ENCODE measurements at regions not wholly inside any gene's neighbourhood (a gene's known extent, or its start where the extent isn't known, plus 50 kb on each side); places are given as distances from the start of the nearest gene placed in this dataset.

- H2BK12ac ChIP-seq (ENCODE audit: low read depth, low read length), result no peak overlapping the region
- POLR2A ChIA-PET (ENCODE audit: partially characterized antibody), result interaction anchor here (1.0 kb wide), 1 partner anchor 35 kb away, joined by 3 read pairs; no protein-coding TSS in a partner anchor
- CTCF ChIA-PET (ENCODE audit: partially characterized antibody), result interaction anchor here (0.8 kb wide), 1 partner anchor 10 kb away, joined by 4 read pairs; no protein-coding TSS in a partner anchor
These were observed 201.6 kb upstream of the RGMA start for GRCh38 chr15:93290618-93290946.

More at GRCh38 chr15:93290618-93290946, 201.6 kb upstream of the RGMA start:
- Histone ChIP-seq H4K20me1 (replicated peaks in 1 of 2; ENCODE audit: control insufficient read depth in 1 of 2, insufficient read depth in 2 of 2, low read length in 2 of 2) (no peaks in the 10 kb centered on the region), H2BK20ac (ENCODE audit: low read length) (no peak overlapping the region), H3K23ac (ENCODE audit: insufficient read length) (no peak overlapping the region), H4K5ac (ENCODE audit: insufficient read length, low read depth, low read length) (no peak overlapping the region), H3K9me3 (ENCODE audit: insufficient read depth in 2 of 2, low read depth in 1 of 2, low read length in 1 of 2) (no peaks in the 10 kb centered on the region), H2BK120ac (replicated peaks; ENCODE audit: low read depth, low read length) (no peak overlapping the region), H3K4me3 (ENCODE audit: extremely low read depth in 1 of 4, insufficient read depth in 2 of 4, low read depth in 3 of 4, low read length in 4 of 4) (no peak overlapping the region), H3K4me1 (replicated peaks in 1 of 4; ENCODE audit: control insufficient read depth in 3 of 4, insufficient read depth in 4 of 4, low read length in 3 of 4) (peaks cover 0 to 3% (median 0%) of the 10 kb centered on the region in 4 experiments; a peak in 1 of 7 replicates), H3K27me3 (replicated peaks in 1 of 4; ENCODE audit: control insufficient read depth in 3 of 4, extremely low read depth in 1 of 4, insufficient read depth in 3 of 4, low read length in 3 of 4) (no peaks in the 10 kb centered on the region), H3K4me2 (ENCODE audit: insufficient read depth in 1 of 2, low read depth in 2 of 2, low read length in 2 of 2) (no peak overlapping the region), H3K79me2 (ENCODE audit: control insufficient read depth in 1 of 2, insufficient read depth in 2 of 2, low read length in 2 of 2) (no peaks in the 10 kb centered on the region), H3K27ac (ENCODE audit: low read depth, low read length) (no peak overlapping the region), H2AFZ (ENCODE audit: low read length) (no peak overlapping the region), H3K4ac (replicated peaks; ENCODE audit: insufficient read length, low read depth, low read length) (no peak overlapping the region), H3K18ac (ENCODE audit: extremely low read depth, low read length) (no peak overlapping the region), H3K23me2 (ENCODE audit: low read depth, low read length) (no peaks in the 10 kb centered on the region), H2BK15ac (ENCODE audit: low read length) (no peak overlapping the region), H2BK5ac (ENCODE audit: low read depth, low read length) (no peak overlapping the region), H3K79me1 (ENCODE audit: low read depth, low read length) (no peaks in the 10 kb centered on the region), H2AK5ac (ENCODE audit: low read depth, low read length) (no peak overlapping the region), H3K9ac (replicated peaks in 1 of 4; ENCODE audit: extremely low read depth in 1 of 4, low read depth in 3 of 4, low read length in 3 of 4) (no peak overlapping the region), H4K8ac (ENCODE audit: extremely low read depth, insufficient read depth, low read length) (no peak overlapping the region), H3K14ac (ENCODE audit: insufficient read length) (no peak overlapping the region), H3K36me3 (ENCODE audit: control insufficient read depth in 2 of 4, insufficient read depth in 4 of 4, low read length in 3 of 4) (no peaks in the 10 kb centered on the region), H4K91ac (replicated peaks; ENCODE audit: insufficient read length, low read length) (no peak overlapping the region), H3K56ac (replicated peaks; ENCODE audit: insufficient read length, low read depth, low read length) (no peak overlapping the region)
- no peak for FAIRE-seq
- WGBS, 2 experiments (ENCODE audit: extremely low coverage in 1 of 2, insufficient coverage in 1 of 2, insufficient read length in 1 of 2, insufficient replicate concordance in 2 of 2, low coverage in 1 of 2, low lambda C conversion rate in 2 of 2, missing lambda C conversion rate in 1 of 2), result 72% methylated on average over 4 of the region's 4 CpGs; no CpG with 5 or more reads in 1 of the 2 experiments
- TF ChIP-seq YY1 (IDR thresholded peaks at IDR 0.05; ENCODE audit: low read depth, low read length), result no peak
- no peak for TF ChIP-seq ATF3 (IDR thresholded peaks at IDR 0.05; ENCODE audit: insufficient read depth, low read depth, low read length)
- TF ChIP-seq POU5F1 (IDR thresholded peaks at IDR 0.05; ENCODE audit: low read depth, low read length), result no peak
- TF ChIP-seq BACH1 (IDR thresholded peaks at IDR 0.05; ENCODE audit: low read length), result no peak
- no peak for TF ChIP-seq RXRA (IDR thresholded peaks at IDR 0.05; ENCODE audit: insufficient read depth, low read depth, low read length)
- TF ChIP-seq GTF2F1 (IDR thresholded peaks at IDR 0.05; ENCODE audit: borderline replicate concordance, low read depth, low read length), result no peak
- no peak for TF ChIP-seq RFX5 (IDR thresholded peaks at IDR 0.05; ENCODE audit: borderline replicate concordance, low read depth, low read length)
- TF ChIP-seq KDM5A (IDR thresholded peaks at IDR 0.05; ENCODE audit: low read length), result no peak
- no peak for TF ChIP-seq BCL11A (IDR thresholded peaks at IDR 0.05; ENCODE audit: low read depth in 2 of 2, low read length in 2 of 2)
- TF ChIP-seq SIRT6 (IDR thresholded peaks at IDR 0.05; ENCODE audit: low read length), result no peak
- TF ChIP-seq CBX5 (IDR thresholded peaks at IDR 0.05; ENCODE audit: low read depth, low read length), result no peak
- TF ChIP-seq, protein P1, sequence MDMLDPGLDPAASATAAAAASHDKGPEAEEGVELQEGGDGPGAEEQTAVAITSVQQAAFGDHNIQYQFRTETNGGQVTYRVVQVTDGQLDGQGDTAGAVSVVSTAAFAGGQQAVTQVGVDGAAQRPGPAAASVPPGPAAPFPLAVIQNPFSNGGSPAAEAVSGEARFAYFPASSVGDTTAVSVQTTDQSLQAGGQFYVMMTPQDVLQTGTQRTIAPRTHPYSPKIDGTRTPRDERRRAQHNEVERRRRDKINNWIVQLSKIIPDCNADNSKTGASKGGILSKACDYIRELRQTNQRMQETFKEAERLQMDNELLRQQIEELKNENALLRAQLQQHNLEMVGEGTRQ (IDR thresholded peaks at IDR 0.05; ENCODE audit: low read length), result no peak
- TF ChIP-seq HDAC6 (IDR thresholded peaks at IDR 0.05; ENCODE audit: low read depth, low read length), result no peak
- no peak for TF ChIP-seq BRCA1 (IDR thresholded peaks at IDR 0.05; ENCODE audit: low read depth, low read length)
- no peak for DNase-seq (ENCODE audit: low read depth in 1 of 2, low spot score in 2 of 2)

All from H1 (cell line).